ENCODE measurements at regions not wholly inside any gene's neighbourhood (a gene's known extent, or its start where the extent isn't known, plus 50 kb on each side); places are given as distances from the start of the nearest gene placed in this dataset.

DNA sequence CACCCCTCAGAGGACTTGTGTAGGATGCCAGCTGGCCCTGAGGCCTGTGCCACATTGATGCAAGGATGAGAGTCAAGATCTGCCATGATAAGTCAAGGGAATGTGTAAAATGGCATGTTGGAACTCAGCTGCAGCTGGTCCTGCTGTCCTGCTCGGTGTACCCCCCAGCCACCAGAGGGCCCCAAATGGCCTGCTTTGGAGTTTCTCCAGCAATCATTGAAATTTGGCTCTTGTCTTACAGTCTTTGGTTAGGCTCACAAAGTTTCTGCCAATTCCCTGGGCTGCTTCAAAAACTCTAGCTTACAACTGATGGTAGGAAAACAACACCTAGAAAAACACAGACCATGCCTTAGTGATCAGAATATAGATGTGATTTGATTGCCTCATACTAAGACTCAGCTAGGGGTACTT is 76.8 kb downstream of the HSD17B6 start:
- no TSS peak for BruUV-seq (replicated peaks)
- CTCF ChIA-PET, result interaction anchor here (0.8 to 1.7 kb wide), 5 partner anchors 146 to 171 kb away, joined by 3 to 12 read pairs (median 6); no protein-coding TSS in a partner anchor
- no peaks in the 10 kb centered on the region for H3K36me3 Mint-ChIP-seq (ENCODE audit: insufficient read depth, unreplicated experiment)
- H3K4me3 Mint-ChIP-seq (ENCODE audit: low read depth, unreplicated experiment), result no peak overlapping the region
- intact Hi-C loops (cut with micrococcal nuclease; ENCODE audit: unreplicated experiment), result loop anchor here (1.0 to 5.0 kb wide), 2 partner anchors 78 to 147 kb away; partner anchors contain the start of gene HSD17B6
- peaks cover 24% of the 10 kb centered on the region for H3K4me1 Mint-ChIP-seq (ENCODE audit: low read depth, unreplicated experiment)
- peak; percentile 57 for TF ChIP-seq CTCF (IDR thresholded peaks at IDR 0.05; ENCODE audit: unreplicated experiment)
- no peaks in the 10 kb centered on the region for H3K9me3 Mint-ChIP-seq (ENCODE audit: low read depth, unreplicated experiment)
- peak; percentile 77 for DNase-seq
- no peak overlapping the region for H3K27ac Mint-ChIP-seq (ENCODE audit: unreplicated experiment)
- H3K27me3 Mint-ChIP-seq (ENCODE audit: unreplicated experiment), result peaks cover 24% of the 10 kb centered on the region

DNA sequence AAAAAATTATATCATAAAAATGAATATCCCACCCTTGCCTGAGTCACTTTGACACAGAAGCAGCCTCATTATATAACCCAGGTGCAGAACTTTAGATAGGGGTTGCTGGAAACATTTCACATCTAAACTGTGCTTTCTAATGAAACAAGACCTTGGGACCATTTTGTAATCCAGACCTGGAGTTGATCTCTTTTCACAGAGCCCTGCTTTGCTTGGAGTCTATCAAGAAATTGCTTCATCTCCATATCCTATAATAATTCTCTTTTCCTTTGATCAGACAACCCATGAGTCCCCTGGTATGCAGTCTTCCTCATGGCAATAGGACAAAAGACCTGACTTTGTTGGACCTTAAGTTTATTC is 76.3 kb downstream of the HSD17B6 start:
- BruUV-seq (replicated peaks), result no TSS peak
- TF ChIP-seq CTCF (IDR thresholded peaks at IDR 0.05; ENCODE audit: unreplicated experiment), result no peak
- peaks cover 24% of the 10 kb centered on the region for H3K27me3 Mint-ChIP-seq (ENCODE audit: unreplicated experiment)
- H3K27ac Mint-ChIP-seq (ENCODE audit: unreplicated experiment), result no peak overlapping the region
- DNase-seq, result no peak
- no peak overlapping the region for H3K4me3 Mint-ChIP-seq (ENCODE audit: low read depth, unreplicated experiment)
- no peaks in the 10 kb centered on the region for H3K36me3 Mint-ChIP-seq (ENCODE audit: insufficient read depth, unreplicated experiment)
- no peaks in the 10 kb centered on the region for H3K9me3 Mint-ChIP-seq (ENCODE audit: low read depth, unreplicated experiment)
- intact Hi-C loops (cut with micrococcal nuclease; ENCODE audit: unreplicated experiment), result no loop called here
- H3K4me1 Mint-ChIP-seq (ENCODE audit: low read depth, unreplicated experiment), result peaks cover 24% of the 10 kb centered on the region
- CTCF ChIA-PET, result interaction anchor here (1.2 to 1.7 kb wide), 4 partner anchors 147 to 162 kb away, joined by 4 to 12 read pairs (median 8); no protein-coding TSS in a partner anchor

DNA sequence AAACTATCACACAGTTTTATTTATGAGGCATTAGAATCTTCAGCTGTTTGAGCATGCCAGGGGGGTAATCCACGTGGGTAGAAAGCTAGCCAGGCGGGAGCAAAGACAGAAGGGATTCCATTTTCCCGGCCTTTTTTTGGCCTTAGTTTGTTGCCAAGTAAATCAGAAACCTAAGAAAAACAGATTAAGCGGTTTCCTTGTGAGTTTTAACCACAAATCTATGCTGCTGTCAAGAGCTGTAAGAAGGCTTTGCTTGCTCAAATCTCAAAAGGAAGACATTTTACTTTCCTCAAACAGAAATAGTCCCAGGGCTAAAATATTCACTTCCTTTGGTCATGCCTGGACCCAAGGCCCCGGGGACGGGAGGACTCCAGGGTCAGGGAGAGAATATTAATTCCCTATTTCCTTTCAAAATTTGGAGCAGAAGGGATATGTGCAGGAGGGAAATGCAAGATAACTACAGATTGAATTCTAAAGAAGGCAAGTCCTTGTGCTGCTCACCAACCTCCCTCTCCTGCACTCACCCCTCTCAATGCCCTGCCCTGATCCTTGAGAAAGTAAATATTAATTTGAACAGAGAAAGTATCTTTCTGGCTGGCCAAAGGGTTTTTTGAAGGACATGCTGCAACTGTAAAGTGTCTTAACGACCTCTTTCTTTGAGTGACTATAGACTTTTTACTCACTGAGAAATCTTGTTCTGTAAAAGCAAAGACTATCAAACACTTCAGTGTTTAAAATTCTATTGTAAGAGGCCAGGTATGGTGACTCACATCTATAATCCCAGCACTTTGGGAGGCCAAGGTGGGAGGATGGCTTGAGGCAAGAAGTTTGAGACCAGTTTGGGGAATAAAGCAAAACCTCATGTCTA is 75.7 kb downstream of the HSD17B6 start:
- no peak for DNase-seq
- CTCF ChIA-PET, result no interaction called here
- H3K27me3 Mint-ChIP-seq (ENCODE audit: unreplicated experiment), result peaks cover 24% of the 10 kb centered on the region
- H3K4me3 Mint-ChIP-seq (ENCODE audit: low read depth, unreplicated experiment), result no peak overlapping the region
- intact Hi-C loops (cut with micrococcal nuclease; ENCODE audit: unreplicated experiment), result no loop called here
- H3K36me3 Mint-ChIP-seq (ENCODE audit: insufficient read depth, unreplicated experiment), result no peaks in the 10 kb centered on the region
- H3K27ac Mint-ChIP-seq (ENCODE audit: unreplicated experiment), result no peak overlapping the region
- peaks cover 24% of the 10 kb centered on the region for H3K4me1 Mint-ChIP-seq (ENCODE audit: low read depth, unreplicated experiment)
- H3K9me3 Mint-ChIP-seq (ENCODE audit: low read depth, unreplicated experiment), result no peaks in the 10 kb centered on the region
- TF ChIP-seq CTCF (IDR thresholded peaks at IDR 0.05; ENCODE audit: unreplicated experiment), result no peak
- BruUV-seq (replicated peaks), result no TSS peak

Data from Calu3 (cell line).